ENCODE measurements at regions not wholly inside any gene's neighbourhood (a gene's known extent, or its start where the extent isn't known, plus 50 kb on each side); places are given as distances from the start of the nearest gene placed in this dataset.

DNA sequence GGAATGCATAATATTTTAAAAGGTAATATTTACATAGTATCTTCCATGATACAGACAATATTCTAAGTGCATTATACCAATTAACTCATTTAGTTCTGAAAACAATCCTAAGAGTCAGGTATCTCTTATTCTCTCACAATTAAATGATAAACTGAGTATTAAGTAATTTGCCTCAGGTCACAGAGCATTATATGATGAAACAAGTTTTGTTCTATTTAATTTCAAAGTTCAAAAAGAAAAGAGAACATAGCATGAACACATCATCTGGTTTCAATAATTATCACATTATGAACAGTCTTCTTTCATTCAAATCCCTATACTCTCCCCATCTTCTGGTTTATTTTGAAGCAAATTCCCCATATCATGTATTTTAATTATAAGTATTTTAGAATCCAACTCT lies 927.5 kb downstream of the ADGRL2 start:
- TF ChIP-seq, protein P1, sequence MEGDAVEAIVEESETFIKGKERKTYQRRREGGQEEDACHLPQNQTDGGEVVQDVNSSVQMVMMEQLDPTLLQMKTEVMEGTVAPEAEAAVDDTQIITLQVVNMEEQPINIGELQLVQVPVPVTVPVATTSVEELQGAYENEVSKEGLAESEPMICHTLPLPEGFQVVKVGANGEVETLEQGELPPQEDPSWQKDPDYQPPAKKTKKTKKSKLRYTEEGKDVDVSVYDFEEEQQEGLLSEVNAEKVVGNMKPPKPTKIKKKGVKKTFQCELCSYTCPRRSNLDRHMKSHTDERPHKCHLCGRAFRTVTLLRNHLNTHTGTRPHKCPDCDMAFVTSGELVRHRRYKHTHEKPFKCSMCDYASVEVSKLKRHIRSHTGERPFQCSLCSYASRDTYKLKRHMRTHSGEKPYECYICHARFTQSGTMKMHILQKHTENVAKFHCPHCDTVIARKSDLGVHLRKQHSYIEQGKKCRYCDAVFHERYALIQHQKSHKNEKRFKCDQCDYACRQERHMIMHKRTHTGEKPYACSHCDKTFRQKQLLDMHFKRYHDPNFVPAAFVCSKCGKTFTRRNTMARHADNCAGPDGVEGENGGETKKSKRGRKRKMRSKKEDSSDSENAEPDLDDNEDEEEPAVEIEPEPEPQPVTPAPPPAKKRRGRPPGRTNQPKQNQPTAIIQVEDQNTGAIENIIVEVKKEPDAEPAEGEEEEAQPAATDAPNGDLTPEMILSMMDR (IDR thresholded peaks at IDR 0.05; ENCODE audit: low read depth, low read length), result no peak
- no peak for TF ChIP-seq POLR2A (IDR thresholded peaks at IDR 0.05; ENCODE audit: extremely low read depth, insufficient read length)
- TF ChIP-seq, protein P2, sequence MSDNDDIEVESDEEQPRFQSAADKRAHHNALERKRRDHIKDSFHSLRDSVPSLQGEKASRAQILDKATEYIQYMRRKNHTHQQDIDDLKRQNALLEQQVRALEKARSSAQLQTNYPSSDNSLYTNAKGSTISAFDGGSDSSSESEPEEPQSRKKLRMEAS (IDR thresholded peaks at IDR 0.05; ENCODE audit: low read depth, low read length), result no peak
- TF ChIP-seq MYC (IDR thresholded peaks at IDR 0.05; ENCODE audit: low read depth, low read length), result no peak

All from NB4 (cell line).